GM23338 (cell line): ENCODE measurements at regions not wholly inside any gene's neighbourhood (a gene's known extent, or its start where the extent isn't known, plus 50 kb on each side); places are given as distances from the start of the nearest gene placed in this dataset.

Experiments used
- ATAC-seq: fragments of 200-7000 bp; cut with Tn5 transposase; 3 replicates; pipeline ENCODE4 v1.9.1; 2020
- DNase-seq: peaks from one replicate; pipeline ENCODE4 v3.0.0-alpha.2; 2015; ENCODE audit warnings: low spot score
- H2AFZ ChIP-seq: fragments of 200-600 bp; sonication (generic); 2 replicates; pipeline ENCODE4 v1.8.0; 2016; ENCODE audit warnings: antibody characterized with exemption, mild to moderate bottlenecking, moderate library complexity
- H3F3A ChIP-seq: fragments of 200-600 bp; sonication (generic); replicated peaks from 2 replicates; pipeline ENCODE4 v1.8.0; 2017; ENCODE audit warnings: antibody characterized with exemption, mixed run types, low read depth
- H3K27ac ChIP-seq: fragments of 200-600 bp; sonication (generic); 2 replicates; pipeline ENCODE4 v1.6.1; 2016; ENCODE audit warnings: low read depth
- H3K27me3 ChIP-seq: fragments of 200-600 bp; sonication (generic); 2 replicates; pipeline ENCODE4 v1.8.0; 2016; ENCODE audit warnings: mild to moderate bottlenecking, mixed run types, moderate library complexity; ENCODE audit not compliant: insufficient read depth
- H3K36me3 ChIP-seq: fragments of 200-600 bp; sonication (generic); 2 replicates; pipeline ENCODE4 v1.8.0; 2016; ENCODE audit warnings: mild to moderate bottlenecking; ENCODE audit not compliant: insufficient read depth
- H3K4me1 ChIP-seq: fragments of 200-600 bp; sonication (generic); 2 replicates; pipeline ENCODE4 v1.8.0; 2016; ENCODE audit warnings: mild to moderate bottlenecking, moderate library complexity; ENCODE audit not compliant: insufficient read depth
- H3K4me2 ChIP-seq: fragments of 200-600 bp; sonication (generic); 2 replicates; pipeline ENCODE4 v1.7.1; 2017; ENCODE audit warnings: mixed run types
- H3K4me3 ChIP-seq: fragments of 200-600 bp; sonication (generic); 2 replicates; pipeline ENCODE4 v1.6.1; 2016; ENCODE audit warnings: mixed run types
- H3K79me2 ChIP-seq: fragments of 200-600 bp; sonication (generic); replicated peaks from 2 replicates; pipeline ENCODE4 v1.8.0; 2017; ENCODE audit warnings: mild to moderate bottlenecking; ENCODE audit not compliant: insufficient read depth
- H3K9me2 ChIP-seq: fragments of 200-600 bp; sonication (generic); 2 replicates; pipeline ENCODE4 v1.8.0; 2017; ENCODE audit not compliant: insufficient read depth
- H4K20me1 ChIP-seq: fragments of 200-600 bp; sonication (generic); replicated peaks from 2 replicates; pipeline ENCODE4 v1.8.0; 2017; ENCODE audit warnings: mild to moderate bottlenecking; ENCODE audit not compliant: insufficient read depth
- H3K27ac Mint-ChIP-seq: 2 replicates; pipeline ENCODE4 v1.8.0; 2020; ENCODE audit warnings: inconsistent platforms, mild to moderate bottlenecking, moderate library complexity, mixed read lengths
- H3K27me3 Mint-ChIP-seq: 3 replicates; pipeline ENCODE4 v1.8.0; 2022; ENCODE audit warnings: low read depth, mild to moderate bottlenecking, moderate library complexity, mixed read lengths, inconsistent platforms; ENCODE audit not compliant: insufficient read depth, poor library complexity
- H3K36me3 Mint-ChIP-seq: 3 replicates; pipeline ENCODE4 v1.8.0; 2021; ENCODE audit warnings: low read depth, mild to moderate bottlenecking, inconsistent platforms, moderate library complexity, mixed read lengths
- H3K4me1 Mint-ChIP-seq: 3 replicates; pipeline ENCODE4 v1.8.0; 2020; ENCODE audit warnings: mild to moderate bottlenecking, inconsistent platforms, mixed read lengths
- H3K4me3 Mint-ChIP-seq: 3 replicates; pipeline ENCODE4 v1.8.0; 2021; ENCODE audit warnings: moderate library complexity, mild to moderate bottlenecking, inconsistent platforms, mixed read lengths
- H3K9me3 Mint-ChIP-seq: 3 replicates; pipeline ENCODE4 v1.8.0; 2020; ENCODE audit warnings: moderate library complexity, mild to moderate bottlenecking, inconsistent platforms, mixed read lengths
- CREB1 ChIP-seq: fragments of 250-450 bp; sonication (Bioruptor Pico); IDR thresholded peaks from 2 replicates; pipeline ENCODE4 v1.5.0; 2020; ENCODE audit warnings: low read depth, mild to moderate bottlenecking, moderate library complexity
- ETS1 ChIP-seq: IDR thresholded peaks from 2 replicates; pipeline ENCODE4 v1.6.1; 2016; ENCODE audit warnings: antibody characterized with exemption
- EZH2 ChIP-seq: fragments of 200-600 bp; sonication (generic); IDR thresholded peaks from one replicate; pipeline ENCODE4 v1.8.0; 2017; ENCODE audit warnings: antibody characterized with exemption, mild to moderate bottlenecking, low read depth; ENCODE audit not compliant: unreplicated experiment
- EZH2phosphoT487 ChIP-seq: fragments of 200-600 bp; sonication (generic); IDR thresholded peaks from one replicate; pipeline ENCODE4 v1.8.1; 2018; ENCODE audit warnings: antibody characterized with exemption; ENCODE audit not compliant: unreplicated experiment
- JUNB ChIP-seq: IDR thresholded peaks from one replicate; pipeline ENCODE4 v1.6.1; 2016; ENCODE audit warnings: antibody characterized with exemption; ENCODE audit not compliant: unreplicated experiment
- NANOG ChIP-seq: IDR thresholded peaks from 2 replicates; pipeline ENCODE4 v1.6.1; 2016; ENCODE audit warnings: antibody characterized with exemption, borderline replicate concordance
- POLR2AphosphoS5 ChIP-seq: IDR thresholded peaks from 2 replicates; pipeline ENCODE4 v1.6.1; 2016; ENCODE audit warnings: antibody characterized with exemption, low read depth
- REST ChIP-seq: IDR thresholded peaks from one replicate; pipeline ENCODE4 v1.6.1; 2018; ENCODE audit warnings: antibody characterized with exemption; ENCODE audit not compliant: unreplicated experiment
- STAT1 ChIP-seq: IDR thresholded peaks from one replicate; pipeline ENCODE4 v1.6.1; 2016; ENCODE audit warnings: antibody characterized with exemption; ENCODE audit not compliant: unreplicated experiment
- ZNF114 ChIP-seq: fragments of 250-450 bp; sonication (Bioruptor Pico); IDR thresholded peaks from 2 replicates; pipeline ENCODE4 v1.5.0; 2020; ENCODE audit warnings: mild to moderate bottlenecking, moderate library complexity
- ZNF331 ChIP-seq: fragments of 250-450 bp; sonication (Bioruptor Pico); IDR thresholded peaks from 2 replicates; pipeline ENCODE4 v1.5.0; 2020; ENCODE audit warnings: low read depth, mild to moderate bottlenecking, moderate library complexity
- TF ChIP-seq, protein P1 (sequence below): fragments of 250-450 bp; sonication (Bioruptor Pico); IDR thresholded peaks from 2 replicates; pipeline ENCODE4 v1.5.0; 2020; ENCODE audit warnings: mild to moderate bottlenecking, moderate library complexity
- TF ChIP-seq, protein P2 (sequence below), 2 experiments: fragments of 200-600 bp in 1 of 2; sonication (generic) in 1 of 2; conservative IDR thresholded peaks; 2 replicates each; pipeline versions ENCODE4 v1.5.1 to v1.6.1; 2016 to 2017; ENCODE audit warnings: antibody characterized with exemption in 2 of 2, low read depth in 2 of 2, mild to moderate bottlenecking in 2 of 2, moderate library complexity in 1 of 2

DNA sequence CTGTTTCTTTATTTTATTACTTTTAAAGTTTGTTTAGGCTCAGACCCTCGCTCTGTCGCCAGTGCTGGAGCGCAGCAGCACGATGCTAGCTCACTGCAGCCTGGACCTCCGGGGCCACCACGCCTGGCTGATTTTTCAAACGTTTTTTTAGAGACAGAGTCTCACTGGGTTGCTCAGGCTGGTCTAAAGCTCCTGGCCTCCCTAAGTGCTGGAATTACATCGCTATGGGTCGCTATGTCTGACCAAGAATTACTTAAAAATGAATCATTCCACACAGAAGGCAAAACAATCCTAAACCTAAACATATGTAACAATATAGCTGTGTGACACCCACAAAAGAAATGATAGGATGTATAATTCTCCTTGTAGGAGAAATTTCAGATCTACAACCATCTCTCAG lies 86.9 kb upstream of the SIMC1 start:
- Mint-ChIP-seq H3K36me3 (no peaks in the 10 kb centered on the region), H3K4me1 (peaks cover 25% of the 10 kb centered on the region), H3K27me3 (peaks cover 6% of the 10 kb centered on the region), H3K4me3 (no peak overlapping the region), H3K9me3 (no peaks in the 10 kb centered on the region; the same call in 2 of the 3 replicates), H3K27ac (no peak overlapping the region)
- Histone ChIP-seq H3K27ac (no peak overlapping the region), H2AFZ (no peak overlapping the region; the same call in 1 of the 2 replicates), H3K27me3 (no peaks in the 10 kb centered on the region), H3F3A (no peaks in the 10 kb centered on the region), H3K4me1 (peaks cover 13% of the 10 kb centered on the region), H3K36me3 (no peaks in the 10 kb centered on the region), H3K4me3 (no peak overlapping the region), H3K79me2 (no peaks in the 10 kb centered on the region), H3K4me2 (no peak overlapping the region), H4K20me1 (no peaks in the 10 kb centered on the region), H3K9me2 (no peaks in the 10 kb centered on the region)
- DNase-seq (no peak), ATAC-seq (no peak)
- no peak for TF ChIP-seq ZNF114 (CRISPR knock-in tag)
- TF ChIP-seq EZH2phosphoT487, result no peak
- no peak for TF ChIP-seq NANOG
- TF ChIP-seq JUNB, result no peak
- TF ChIP-seq ZNF331 (CRISPR knock-in tag), result no peak
- TF ChIP-seq CREB1 (CRISPR knock-in tag), result no peak
- TF ChIP-seq, protein P1, sequence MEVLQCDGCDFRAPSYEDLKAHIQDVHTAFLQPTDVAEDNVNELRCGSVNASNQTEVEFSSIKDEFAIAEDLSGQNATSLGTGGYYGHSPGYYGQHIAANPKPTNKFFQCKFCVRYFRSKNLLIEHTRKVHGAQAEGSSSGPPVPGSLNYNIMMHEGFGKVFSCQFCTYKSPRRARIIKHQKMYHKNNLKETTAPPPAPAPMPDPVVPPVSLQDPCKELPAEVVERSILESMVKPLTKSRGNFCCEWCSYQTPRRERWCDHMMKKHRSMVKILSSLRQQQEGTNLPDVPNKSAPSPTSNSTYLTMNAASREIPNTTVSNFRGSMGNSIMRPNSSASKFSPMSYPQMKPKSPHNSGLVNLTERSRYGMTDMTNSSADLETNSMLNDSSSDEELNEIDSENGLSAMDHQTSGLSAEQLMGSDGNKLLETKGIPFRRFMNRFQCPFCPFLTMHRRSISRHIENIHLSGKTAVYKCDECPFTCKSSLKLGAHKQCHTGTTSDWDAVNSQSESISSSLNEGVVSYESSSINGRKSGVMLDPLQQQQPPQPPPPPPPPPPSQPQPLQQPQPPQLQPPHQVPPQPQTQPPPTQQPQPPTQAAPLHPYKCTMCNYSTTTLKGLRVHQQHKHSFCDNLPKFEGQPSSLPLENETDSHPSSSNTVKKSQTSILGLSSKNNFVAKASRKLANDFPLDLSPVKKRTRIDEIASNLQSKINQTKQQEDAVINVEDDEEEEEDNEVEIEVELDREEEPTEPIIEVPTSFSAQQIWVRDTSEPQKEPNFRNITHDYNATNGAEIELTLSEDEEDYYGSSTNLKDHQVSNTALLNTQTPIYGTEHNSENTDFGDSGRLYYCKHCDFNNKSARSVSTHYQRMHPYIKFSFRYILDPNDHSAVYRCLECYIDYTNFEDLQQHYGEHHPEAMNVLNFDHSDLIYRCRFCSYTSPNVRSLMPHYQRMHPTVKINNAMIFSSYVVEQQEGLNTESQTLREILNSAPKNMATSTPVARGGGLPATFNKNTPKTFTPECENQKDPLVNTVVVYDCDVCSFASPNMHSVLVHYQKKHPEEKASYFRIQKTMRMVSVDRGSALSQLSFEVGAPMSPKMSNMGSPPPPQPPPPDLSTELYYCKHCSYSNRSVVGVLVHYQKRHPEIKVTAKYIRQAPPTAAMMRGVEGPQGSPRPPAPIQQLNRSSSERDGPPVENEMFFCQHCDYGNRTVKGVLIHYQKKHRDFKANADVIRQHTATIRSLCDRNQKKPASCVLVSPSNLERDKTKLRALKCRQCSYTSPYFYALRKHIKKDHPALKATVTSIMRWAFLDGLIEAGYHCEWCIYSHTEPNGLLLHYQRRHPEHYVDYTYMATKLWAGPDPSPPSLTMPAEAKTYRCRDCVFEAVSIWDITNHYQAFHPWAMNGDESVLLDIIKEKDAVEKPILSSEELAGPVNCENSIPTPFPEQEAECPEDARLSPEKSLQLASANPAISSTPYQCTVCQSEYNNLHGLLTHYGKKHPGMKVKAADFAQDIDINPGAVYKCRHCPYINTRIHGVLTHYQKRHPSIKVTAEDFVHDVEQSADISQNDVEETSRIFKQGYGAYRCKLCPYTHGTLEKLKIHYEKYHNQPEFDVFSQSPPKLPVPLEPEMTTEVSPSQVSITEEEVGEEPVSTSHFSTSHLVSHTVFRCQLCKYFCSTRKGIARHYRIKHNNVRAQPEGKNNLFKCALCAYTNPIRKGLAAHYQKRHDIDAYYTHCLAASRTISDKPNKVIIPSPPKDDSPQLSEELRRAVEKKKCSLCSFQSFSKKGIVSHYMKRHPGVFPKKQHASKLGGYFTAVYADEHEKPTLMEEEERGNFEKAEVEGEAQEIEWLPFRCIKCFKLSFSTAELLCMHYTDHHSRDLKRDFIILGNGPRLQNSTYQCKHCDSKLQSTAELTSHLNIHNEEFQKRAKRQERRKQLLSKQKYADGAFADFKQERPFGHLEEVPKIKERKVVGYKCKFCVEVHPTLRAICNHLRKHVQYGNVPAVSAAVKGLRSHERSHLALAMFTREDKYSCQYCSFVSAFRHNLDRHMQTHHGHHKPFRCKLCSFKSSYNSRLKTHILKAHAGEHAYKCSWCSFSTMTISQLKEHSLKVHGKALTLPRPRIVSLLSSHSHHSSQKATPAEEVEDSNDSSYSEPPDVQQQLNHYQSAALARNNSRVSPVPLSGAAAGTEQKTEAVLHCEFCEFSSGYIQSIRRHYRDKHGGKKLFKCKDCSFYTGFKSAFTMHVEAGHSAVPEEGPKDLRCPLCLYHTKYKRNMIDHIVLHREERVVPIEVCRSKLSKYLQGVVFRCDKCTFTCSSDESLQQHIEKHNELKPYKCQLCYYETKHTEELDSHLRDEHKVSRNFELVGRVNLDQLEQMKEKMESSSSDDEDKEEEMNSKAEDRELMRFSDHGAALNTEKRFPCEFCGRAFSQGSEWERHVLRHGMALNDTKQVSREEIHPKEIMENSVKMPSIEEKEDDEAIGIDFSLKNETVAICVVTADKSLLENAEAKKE (CRISPR knock-in tag), result no peak
- no peak for TF ChIP-seq ETS1
- no peak for TF ChIP-seq POLR2AphosphoS5
- no peak for TF ChIP-seq STAT1
- TF ChIP-seq EZH2, result no peak
- TF ChIP-seq, protein P2, sequence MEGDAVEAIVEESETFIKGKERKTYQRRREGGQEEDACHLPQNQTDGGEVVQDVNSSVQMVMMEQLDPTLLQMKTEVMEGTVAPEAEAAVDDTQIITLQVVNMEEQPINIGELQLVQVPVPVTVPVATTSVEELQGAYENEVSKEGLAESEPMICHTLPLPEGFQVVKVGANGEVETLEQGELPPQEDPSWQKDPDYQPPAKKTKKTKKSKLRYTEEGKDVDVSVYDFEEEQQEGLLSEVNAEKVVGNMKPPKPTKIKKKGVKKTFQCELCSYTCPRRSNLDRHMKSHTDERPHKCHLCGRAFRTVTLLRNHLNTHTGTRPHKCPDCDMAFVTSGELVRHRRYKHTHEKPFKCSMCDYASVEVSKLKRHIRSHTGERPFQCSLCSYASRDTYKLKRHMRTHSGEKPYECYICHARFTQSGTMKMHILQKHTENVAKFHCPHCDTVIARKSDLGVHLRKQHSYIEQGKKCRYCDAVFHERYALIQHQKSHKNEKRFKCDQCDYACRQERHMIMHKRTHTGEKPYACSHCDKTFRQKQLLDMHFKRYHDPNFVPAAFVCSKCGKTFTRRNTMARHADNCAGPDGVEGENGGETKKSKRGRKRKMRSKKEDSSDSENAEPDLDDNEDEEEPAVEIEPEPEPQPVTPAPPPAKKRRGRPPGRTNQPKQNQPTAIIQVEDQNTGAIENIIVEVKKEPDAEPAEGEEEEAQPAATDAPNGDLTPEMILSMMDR (conservative IDR thresholded peaks at IDR 0.05; ENCODE audit: low read depth in 2 of 2), result no peak
- no peak for TF ChIP-seq REST
